GM21381 (cell line): ENCODE measurements at regions not wholly inside any gene's neighbourhood (a gene's known extent, or its start where the extent isn't known, plus 50 kb on each side); places are given as distances from the start of the nearest gene placed in this dataset.

Source experiments
- ATAC-seq: cut with Tn5 transposase; IDR thresholded peaks from one replicate; pipeline ENCODE4 v1.9.1; 2021; ENCODE audit warnings: mild to moderate bottlenecking, moderate library complexity; ENCODE audit not compliant: unreplicated experiment

DNA sequence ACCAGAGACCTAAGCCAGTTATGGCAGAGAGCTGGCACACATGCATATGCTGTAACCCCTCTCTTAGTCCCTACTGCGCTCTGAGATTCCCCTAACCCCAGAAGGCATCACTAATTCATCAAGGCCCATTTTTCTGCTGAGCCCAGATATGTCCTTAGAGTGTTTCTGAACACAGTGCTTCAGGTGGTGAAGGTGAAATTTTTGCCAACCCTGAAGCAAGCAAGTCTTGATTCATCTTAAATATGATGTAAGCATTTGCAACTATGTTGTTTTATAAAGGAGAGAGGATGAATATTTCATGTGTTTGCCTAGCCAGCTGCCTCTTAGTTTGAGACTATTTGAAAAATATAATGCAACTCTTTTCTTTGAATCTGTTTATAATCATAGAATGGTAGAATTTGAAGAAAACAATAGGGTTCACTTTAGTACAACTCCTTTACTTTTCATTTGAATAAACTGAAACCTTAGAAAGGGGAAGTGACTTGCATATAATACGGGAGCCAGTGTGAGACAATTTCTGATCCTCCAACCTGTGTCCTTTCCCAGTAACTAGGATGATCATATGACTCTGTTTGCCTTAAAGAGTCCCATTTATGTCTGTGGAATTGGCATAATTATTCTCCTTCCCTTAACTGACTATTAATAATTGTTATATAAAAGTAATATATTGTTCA is 194.3 kb upstream of the MTNR1B start:
- no peak for ATAC-seq

DNA sequence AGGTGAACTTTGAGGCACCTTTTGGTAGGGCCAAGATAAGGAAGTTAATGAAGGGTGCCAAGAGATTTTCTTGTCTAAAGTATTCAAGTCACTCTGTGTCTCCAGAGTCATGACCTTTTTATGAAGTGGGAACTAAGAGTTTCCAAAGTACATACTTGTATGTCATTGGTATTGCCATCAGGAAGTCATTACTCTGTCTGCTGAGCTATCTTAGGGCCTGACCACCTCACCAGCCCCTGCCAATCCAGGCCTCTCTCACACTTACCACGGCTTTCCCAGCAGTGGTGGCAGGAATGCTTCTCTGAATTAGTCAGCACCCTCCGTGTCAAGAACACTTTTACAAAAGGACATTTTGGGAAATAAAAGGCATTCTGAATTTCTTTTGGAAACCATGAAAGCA is 192.8 kb upstream of the MTNR1B start:
- ATAC-seq, result no peak

DNA sequence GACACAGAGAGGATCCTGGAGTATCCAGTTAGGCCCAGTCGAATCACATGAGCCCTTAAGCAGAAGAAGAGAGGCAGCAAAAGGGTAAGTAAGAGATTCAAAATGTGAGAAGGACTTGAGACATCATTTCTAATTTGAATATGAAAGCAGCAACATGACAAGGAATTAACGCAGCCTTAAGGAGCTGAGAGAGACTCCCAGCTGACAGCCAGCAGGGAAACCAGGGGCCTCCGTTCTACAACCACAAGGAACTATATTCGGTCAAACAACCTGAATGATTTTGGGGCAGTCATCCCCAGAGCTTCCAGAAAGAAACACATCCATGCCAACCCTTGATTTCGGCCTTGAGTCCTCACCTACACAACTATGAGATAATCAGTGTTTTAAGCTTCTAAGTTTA is 189.7 kb upstream of the MTNR1B start:
- no peak for ATAC-seq

DNA sequence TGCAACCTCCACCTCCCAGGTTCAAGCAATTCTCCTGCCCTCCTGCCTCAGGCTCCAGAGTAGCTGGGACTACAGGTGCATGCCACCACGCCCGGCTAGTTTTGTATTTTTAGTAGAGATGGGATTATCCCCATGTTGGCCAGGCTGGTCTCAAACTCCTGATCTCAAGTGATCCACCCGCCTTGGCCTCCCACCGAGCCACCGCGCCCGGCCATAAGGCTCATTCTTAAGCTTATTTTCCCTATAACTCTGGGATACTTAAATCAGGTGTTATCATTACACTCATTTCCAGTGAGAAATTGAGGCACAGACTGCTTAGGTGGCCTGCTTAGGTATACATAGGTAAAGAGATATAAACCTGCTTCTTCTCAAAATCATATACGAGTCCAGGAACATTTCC is 188.3 kb upstream of the MTNR1B start:
- ATAC-seq, result no peak

DNA sequence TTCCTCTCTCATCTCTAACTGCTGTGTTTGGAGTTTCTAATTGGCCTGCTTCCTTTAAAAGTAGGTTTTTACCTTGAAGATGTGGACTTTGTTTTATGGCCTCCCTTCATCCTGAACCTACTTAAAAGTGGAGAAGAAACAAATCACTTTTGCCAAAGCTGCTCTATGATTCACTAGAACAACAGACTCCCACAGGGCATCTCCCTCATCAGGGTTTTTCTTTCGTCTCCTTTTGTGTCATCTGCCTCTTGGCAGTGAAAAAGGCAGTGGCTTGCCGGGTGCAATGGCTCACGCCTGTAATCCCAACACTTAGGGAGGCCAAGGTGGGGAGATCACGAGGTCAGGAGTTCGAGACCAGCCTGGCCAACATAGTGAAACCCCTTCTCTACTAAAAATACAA is 186.6 kb upstream of the MTNR1B start:
- ATAC-seq, result no peak

DNA sequence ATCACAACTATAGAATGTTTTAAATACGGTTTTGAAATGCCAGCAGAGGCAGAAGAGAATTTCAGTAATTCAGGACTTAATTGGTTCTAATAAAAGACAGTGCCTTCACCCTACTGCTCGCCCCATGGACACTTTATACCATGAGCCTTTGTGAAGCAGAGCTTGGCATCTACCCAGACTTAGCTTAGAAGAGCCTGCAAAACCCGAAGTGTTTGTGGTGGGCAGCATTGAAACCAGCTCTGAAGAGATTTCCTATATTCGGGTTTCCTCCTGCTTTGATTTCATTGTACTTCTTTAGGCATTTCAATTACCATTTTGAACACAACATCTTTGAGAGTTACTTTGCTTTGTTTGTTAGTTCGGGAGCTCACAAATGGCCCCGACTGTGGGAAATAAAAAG is 185.1 kb upstream of the MTNR1B start:
- no peak for ATAC-seq

DNA sequence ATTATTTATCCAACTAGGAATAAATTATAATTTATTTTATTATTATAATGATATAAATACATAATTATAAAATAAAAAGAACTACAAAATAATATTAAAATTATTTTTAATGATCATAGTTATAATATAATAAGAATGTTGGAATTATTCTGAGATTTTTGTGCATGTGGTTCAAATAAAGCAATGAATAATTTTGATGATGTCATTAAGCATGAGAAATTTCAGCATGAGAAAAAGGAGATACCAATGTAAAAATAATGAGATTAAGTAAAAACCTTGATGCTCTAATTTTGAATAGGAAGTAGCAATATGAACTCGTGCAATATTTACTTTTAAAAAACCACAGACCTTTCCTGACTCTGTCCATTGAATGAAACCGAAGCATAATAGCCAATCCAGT is 181.8 kb upstream of the MTNR1B start:
- ATAC-seq, result no peak

DNA sequence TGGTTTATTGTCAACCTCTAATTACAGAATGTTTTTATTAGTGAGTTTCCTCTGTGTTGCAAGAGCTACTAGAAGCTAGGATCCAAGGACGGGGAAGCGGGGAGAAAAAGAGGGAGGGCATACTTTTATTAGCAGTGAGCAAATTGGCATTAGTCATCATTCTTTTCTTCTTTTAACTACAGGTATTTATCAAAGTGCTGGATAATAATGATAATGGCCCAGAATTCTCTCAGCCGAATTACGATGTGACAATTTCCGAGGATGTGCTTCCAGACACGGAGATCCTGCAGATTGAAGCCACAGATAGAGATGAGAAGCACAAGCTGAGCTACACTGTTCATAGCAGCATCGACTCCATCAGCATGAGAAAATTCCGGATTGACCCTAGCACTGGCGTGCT is 179.7 kb upstream of the MTNR1B start:
- no peak for ATAC-seq

DNA sequence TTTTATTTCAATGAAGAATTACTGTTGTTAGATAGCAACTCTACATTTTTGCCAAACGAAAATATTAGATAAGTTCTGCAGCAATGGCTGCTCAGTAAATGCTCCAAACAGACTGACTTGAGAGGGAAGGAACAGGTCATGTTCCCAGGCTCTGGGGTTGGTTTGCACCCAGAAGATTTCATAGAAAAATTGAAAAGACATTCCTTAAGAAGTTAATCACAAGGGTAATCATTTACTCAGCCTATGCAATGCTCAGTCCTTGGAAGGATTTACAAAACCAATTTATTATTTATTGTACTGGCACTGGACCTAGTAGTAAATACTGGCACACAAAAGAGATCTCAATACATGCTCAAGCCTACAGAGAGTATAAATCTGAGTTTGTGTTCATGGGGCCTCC is 179.1 kb upstream of the MTNR1B start:
- no peak for ATAC-seq

DNA sequence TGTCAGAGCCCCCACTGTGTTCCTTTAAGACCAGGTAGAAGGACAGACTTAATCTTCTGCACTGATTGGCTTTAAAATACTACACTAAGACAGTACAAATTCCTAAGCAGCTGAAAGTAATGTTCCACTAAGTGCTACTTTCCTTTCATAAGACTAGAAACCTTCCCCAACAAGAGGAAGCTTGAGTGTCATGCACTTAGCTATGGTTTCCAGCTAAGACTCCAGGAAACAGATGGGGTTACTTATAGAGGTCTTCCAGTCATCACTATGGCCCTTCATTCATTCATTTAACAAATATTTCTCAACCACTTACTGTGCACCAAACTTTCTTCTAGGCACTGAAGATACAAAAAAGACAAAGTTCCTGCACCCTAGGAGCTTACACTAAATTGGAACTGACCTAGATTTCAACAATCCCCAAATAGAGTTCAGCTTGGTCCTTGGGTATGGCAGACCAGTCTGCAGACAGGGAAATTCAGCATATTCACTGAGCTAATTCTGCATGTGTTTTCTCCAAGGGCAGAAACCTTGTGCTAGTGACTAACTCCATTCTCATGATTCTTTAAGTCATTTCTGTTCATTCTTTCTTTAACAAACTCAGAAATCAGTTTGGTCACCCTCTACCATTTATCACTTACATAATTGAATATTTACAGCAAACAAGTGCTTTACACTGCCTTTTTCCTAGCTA is 178.4 kb upstream of the MTNR1B start:
- no peak for ATAC-seq

DNA sequence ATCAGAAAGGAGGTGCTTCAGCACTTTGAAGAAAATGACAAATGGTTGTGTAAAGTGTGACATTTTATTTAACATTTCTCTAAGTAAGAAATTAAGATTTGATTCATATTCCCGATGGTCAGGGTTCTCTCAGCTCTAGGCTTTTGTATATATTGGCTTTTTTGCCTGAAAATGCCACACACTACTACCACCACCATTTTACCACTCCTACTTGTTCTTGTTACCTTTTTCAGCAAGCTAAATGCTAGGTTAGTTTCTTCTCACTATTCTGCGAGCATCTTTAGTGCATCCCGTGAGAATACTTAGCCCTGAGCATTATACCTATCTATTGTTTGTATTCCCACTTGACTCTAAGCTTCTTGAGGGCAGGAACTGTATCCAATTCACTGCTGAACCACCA is 177.6 kb upstream of the MTNR1B start:
- ATAC-seq, result no peak

DNA sequence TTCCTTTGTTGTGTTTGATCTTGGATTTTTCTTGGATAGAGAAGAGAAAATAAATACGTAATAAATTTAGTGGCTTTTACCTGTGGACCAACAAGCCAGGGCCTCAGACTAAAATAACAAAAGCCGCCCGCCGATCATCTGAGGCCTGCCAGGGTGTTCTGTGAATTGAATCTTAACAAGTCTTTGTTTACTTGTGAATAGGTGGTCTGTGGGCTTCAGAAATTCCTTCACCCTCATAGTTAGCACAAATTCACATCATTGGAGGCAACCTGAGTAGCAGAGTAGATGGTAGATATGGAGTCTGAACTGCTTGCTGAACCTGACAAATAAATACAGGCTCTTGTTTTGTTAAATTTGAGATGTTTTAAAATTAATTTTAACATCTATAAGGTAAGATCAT is 176.3 kb upstream of the MTNR1B start:
- no peak for ATAC-seq

DNA sequence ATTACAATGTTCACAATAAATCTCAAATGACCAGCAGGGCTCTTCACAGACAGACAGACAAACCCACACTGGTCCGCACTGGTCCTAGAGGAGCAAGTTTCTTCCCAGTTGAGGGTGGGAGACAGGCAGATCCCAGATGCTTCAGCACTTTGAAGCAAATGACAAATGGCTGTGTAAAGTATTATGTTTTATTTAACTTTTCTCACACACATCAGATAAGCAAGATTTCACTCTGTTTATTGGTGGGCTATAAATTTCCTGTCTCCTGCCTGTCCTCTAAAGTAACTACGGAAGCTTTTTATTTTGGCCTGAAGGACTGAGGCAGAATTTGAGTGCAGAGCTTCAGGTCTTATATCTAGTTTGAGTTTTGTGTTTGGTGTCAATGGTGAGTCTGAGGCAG is 174.7 kb upstream of the MTNR1B start:
- ATAC-seq, result no peak

DNA sequence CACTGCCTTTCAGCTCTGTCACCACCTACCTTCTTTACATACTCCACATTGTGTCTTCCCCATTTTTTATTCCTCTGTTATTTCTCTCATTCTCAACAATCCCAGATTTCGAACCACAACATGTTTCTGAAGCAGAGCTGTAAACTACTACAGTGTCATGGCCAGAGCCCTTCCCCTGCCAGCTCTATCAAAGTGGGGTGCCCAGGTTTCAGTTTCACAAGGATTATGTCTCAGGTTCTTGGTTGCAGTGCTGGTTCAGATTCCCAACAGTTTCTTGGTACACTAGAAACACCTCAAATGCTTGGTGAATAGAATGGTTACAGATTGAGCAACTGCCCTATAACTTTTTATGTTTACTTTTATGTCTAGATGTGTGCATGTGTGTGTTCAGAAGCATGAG is 172.7 kb upstream of the MTNR1B start:
- no peak for ATAC-seq

DNA sequence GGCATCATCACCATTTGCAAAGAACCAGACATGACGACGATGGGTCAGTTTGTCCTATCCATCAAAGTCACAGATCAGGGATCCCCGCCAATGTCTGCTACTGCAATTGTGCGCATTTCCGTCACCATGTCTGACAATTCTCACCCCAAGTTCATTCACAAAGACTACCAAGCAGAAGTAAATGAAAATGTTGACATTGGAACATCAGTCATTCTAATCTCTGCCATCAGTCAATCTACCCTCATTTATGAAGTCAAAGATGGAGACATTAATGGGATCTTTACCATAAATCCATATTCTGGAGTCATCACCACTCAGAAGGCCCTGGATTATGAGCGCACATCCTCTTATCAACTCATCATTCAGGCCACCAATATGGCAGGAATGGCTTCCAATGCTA is 171.6 kb upstream of the MTNR1B start:
- ATAC-seq, result no peak

DNA sequence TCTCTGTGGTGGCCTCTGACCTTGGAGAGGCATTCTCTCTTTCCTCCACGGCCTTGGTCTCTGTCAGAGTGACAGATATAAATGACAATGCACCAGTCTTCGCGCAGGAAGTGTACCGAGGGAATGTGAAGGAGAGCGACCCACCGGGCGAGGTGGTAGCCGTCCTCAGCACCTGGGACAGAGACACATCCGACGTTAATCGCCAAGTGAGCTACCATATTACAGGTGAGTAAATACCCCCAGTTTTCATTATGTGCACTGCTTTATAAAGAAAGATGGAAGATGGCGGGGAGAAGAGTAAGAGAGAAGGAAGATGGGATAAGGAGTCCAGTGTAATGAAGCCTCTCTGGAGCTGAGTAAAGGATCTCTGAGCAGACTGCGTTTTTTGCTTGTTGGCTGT is 167.8 kb upstream of the MTNR1B start:
- no peak for ATAC-seq

DNA sequence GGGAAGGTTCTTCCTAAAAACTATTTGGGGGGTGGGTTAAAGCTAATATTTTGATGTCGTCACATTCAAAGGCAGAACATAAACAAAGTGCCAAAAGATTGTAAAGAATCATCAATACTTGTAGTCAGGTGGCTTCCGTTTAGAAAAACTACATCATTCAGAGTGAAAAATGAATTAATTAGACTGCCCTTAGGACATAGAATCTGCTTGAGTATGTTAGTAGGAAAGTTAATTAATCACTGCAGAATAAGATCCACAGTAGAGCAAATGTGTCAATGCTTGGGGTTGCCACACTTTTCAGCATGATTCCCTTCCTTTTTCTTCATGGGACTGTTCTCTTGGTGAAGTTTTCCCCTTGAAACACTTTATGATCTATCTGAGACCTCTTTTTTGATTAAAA is 166.8 kb upstream of the MTNR1B start:
- no peak for ATAC-seq

DNA sequence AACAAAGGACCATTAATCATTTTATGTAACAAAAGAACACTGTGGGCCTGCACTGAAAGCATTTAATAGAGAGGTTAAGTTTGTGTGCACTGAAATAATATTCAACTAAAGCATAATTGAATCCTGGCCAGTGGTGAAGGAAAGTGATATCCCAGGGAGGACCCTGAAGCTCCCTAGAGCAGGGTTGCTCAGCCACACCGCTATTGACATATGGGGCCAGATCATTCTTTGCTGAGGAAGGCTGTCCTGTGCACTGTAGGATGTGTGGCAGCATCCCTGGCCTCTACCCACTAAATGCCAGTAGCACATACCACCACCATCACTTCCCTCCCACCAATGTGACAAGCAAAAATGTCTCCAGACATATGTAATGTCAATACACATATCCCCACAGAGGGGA is 166.1 kb upstream of the MTNR1B start:
- ATAC-seq, result no peak

DNA sequence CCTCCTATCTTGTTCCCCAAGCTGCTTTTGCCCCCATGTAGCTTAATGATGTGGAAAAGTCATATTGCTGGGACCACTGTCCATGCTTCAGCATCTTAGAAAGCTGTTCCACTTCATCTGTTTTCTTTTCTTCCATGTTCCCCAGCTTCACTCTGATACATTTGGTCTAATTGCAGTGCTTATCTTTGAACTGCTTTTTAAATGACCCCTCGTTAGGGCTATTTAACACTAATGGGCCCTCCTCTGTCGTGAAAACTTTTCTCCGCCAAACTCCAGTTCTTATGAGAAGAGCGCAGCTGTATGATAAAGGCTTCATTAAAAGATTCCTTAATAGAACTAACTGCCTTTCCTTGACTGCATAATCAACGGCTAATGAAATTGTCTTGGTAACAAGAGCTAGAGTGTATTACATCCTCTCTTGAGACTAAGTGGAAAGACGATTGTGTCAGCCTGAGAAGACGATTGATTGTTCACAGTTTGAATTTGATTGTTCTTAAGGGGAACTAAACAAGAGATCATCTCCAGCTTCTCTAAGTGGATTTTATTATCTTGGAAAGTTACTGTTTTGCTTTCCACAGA is 165.0 kb upstream of the MTNR1B start:
- no peak for ATAC-seq

DNA sequence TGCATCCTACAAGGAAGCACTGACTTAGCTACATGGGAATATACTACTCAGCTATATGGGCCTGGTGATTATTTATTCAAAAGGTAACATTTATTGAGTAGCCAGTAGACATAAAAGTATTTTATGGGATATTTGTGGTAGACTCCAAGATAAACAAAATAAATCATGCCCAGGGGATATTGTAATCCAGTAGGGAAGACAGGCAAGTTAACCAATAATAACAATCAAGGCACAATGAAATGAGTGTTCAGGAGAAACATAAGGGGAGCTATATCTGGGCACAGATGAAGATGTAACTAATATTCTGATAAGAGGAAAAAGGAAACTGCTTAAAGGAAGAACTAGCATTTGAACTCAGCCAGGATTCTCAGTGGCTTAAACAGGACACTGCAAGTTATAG is 161.4 kb upstream of the MTNR1B start:
- ATAC-seq, result no peak

DNA sequence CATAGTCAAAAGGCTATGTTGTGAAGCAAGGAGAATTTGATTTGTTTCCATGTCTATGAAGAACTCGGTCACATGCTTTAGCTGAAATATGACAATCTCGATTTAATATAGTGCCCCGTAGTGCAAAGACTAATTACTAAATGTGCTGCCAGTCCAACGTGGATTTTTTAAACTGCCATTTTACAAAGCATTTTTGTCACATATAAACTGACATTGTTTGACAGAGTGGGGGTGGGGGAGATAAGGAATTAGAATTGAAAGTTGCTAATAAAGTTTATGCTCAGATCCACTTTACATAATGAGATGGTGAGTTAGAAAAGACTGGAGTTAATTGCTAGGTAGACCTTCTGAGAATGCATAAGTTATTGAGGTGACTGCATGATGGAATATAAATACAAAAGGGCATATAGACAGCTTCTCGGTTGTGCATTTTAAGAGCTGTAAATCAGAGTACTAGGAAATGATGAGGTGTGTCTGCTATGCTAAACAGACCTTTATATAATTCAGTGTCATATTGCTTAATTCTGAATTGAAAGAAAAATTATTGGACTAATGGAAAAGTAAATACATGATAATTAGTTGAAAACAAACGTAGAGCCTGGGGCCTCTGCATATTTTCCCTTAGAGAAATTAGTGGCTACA is 158.9 kb upstream of the MTNR1B start:
- no peak for ATAC-seq

DNA sequence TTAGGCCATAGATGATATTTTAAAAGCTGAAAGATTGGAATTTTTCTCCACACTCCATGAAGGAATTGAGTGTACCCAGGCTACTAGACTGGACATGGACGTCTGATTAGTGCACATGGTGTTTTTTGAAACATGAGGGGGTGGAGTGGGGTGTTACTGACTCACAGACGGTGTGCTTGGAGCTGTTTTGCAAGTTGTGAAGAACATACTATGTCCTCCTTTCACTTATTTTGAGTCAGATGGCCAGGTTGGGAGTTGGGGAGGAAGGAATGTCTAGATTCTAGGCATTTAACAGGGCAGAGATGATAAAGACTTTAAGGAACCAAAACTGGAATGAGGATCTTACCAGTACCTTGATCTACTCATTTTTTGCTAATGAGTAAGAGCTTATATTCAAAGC is 158.1 kb upstream of the MTNR1B start:
- ATAC-seq, result no peak
